AG09319 (cell line): ENCODE measurements at regions not wholly inside any gene's neighbourhood (a gene's known extent, or its start where the extent isn't known, plus 50 kb on each side); places are given as distances from the start of the nearest gene placed in this dataset.
A peak's percentile ranks its signal among the peaks of the same experiment; 100 is the strongest.
"Not testable (repeated sequence)": the region's sequence is repeated elsewhere in the genome, so short reads cannot be mapped to it uniquely, and the experiment has no call there.

Experiments
- DNase-seq: peaks from one replicate; pipeline ENCODE4 v3.0.0-alpha.2; 2010; ENCODE audit warnings: low read depth; ENCODE audit errors: extremely low read depth
- TF ChIP-seq, protein P1 (sequence below): IDR thresholded peaks from 2 replicates; pipeline ENCODE4 v1.5.1; 2011; ENCODE audit warnings: low read depth, mild to moderate bottlenecking, inconsistent platforms, low read length, moderate library complexity

GRCh38 chr3:72510247-72510646, 338.0 kb downstream of the SHQ1 start:
- DNase-seq, result no peak
- TF ChIP-seq, protein P1, sequence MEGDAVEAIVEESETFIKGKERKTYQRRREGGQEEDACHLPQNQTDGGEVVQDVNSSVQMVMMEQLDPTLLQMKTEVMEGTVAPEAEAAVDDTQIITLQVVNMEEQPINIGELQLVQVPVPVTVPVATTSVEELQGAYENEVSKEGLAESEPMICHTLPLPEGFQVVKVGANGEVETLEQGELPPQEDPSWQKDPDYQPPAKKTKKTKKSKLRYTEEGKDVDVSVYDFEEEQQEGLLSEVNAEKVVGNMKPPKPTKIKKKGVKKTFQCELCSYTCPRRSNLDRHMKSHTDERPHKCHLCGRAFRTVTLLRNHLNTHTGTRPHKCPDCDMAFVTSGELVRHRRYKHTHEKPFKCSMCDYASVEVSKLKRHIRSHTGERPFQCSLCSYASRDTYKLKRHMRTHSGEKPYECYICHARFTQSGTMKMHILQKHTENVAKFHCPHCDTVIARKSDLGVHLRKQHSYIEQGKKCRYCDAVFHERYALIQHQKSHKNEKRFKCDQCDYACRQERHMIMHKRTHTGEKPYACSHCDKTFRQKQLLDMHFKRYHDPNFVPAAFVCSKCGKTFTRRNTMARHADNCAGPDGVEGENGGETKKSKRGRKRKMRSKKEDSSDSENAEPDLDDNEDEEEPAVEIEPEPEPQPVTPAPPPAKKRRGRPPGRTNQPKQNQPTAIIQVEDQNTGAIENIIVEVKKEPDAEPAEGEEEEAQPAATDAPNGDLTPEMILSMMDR, result no peak

- no peak for DNase-seq
- TF ChIP-seq, protein P1, result no peak
Observed at GRCh38 chr3:72505539-72506405, 342.5 kb downstream of the SHQ1 start.

GRCh38 chr3:72497501-72497900, 350.7 kb downstream of the SHQ1 start:
- DNase-seq, result not testable (repeated sequence)

- TF ChIP-seq, protein P1, result no peak
- DNase-seq, result no peak
Observed at GRCh38 chr3:72496051-72496670, 352.1 kb downstream of the SHQ1 start.

DNA sequence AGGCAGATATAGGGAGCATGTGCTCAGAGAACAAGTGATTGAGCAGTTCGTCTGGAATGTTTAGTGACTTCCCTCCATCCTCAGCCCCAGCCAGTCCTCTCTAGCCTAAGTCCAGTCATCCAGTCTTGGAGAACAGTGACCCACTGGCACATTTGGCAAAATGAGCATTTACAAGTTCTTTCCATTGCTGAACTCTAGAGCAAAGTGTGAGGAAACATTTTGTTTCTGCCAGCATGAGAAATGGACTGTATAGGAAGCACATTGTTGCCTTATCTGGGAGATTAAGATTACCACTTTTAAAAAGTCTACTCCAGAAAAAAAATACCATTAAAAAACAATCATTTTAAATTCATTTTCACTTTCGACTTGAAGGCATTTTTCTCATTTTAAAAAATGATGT, 353.6 kb downstream of the SHQ1 start:
- TF ChIP-seq, protein P1, result no peak
- DNase-seq, result no peak

- no peak for DNase-seq
- TF ChIP-seq, protein P1, result no peak
Observed at GRCh38 chr3:72494130-72494529, 354.1 kb downstream of the SHQ1 start.

GRCh38 chr3:72492240-72492639, 356.0 kb downstream of the SHQ1 start:
- DNase-seq, result peak; percentile 89

More at GRCh38 chr3:72492240-72492639, 356.0 kb downstream of the SHQ1 start:
- TF ChIP-seq, protein P1, result no peak
